ENCODE measurements at regions not wholly inside any gene's neighbourhood (a gene's known extent, or its start where the extent isn't known, plus 50 kb on each side); places are given as distances from the start of the nearest gene placed in this dataset.
"Not testable (repeated sequence)": the region's sequence is repeated elsewhere in the genome, so short reads cannot be mapped to it uniquely, and the experiment has no call there.

DNA sequence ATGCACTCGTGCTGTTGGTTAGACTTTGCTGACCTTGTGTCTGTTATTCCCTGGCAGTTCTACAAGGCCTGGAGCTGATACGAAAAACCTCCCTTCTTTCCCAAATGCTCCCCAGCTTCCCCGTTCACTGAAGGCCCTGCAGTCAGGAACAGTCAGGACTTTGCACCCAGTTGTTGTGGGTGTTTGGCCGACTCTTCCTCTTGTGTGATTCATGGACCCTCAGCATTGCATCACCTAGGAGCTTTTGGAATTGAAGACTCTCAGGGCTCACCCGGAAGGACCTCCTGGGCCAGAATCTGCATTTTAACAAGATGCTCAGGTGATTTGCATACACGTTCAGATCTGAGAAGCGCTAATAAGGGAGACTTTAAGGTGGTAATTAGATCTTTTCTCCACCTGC is 67.2 kb upstream of the FAM90A1 start:
- TF ChIP-seq, protein P1, sequence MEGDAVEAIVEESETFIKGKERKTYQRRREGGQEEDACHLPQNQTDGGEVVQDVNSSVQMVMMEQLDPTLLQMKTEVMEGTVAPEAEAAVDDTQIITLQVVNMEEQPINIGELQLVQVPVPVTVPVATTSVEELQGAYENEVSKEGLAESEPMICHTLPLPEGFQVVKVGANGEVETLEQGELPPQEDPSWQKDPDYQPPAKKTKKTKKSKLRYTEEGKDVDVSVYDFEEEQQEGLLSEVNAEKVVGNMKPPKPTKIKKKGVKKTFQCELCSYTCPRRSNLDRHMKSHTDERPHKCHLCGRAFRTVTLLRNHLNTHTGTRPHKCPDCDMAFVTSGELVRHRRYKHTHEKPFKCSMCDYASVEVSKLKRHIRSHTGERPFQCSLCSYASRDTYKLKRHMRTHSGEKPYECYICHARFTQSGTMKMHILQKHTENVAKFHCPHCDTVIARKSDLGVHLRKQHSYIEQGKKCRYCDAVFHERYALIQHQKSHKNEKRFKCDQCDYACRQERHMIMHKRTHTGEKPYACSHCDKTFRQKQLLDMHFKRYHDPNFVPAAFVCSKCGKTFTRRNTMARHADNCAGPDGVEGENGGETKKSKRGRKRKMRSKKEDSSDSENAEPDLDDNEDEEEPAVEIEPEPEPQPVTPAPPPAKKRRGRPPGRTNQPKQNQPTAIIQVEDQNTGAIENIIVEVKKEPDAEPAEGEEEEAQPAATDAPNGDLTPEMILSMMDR (IDR thresholded peaks at IDR 0.05): not testable (repeated sequence)
- not testable (repeated sequence) for TF ChIP-seq EZH2, EZH2phosphoT487 (IDR thresholded peaks at IDR 0.05)

All from neural progenitor cell (in vitro differentiated cells).